NT2/D1 (cell line): ENCODE measurements at regions not wholly inside any gene's neighbourhood (a gene's known extent, or its start where the extent isn't known, plus 50 kb on each side); places are given as distances from the start of the nearest gene placed in this dataset.

Source experiments
- DNase-seq: peaks from one replicate; pipeline ENCODE4 v3.0.0-alpha.2; 2011; ENCODE audit warnings: low read depth, low spot score
- H3K27me3 ChIP-seq: 2 replicates; pipeline ENCODE4 v1.6.0; 2011; ENCODE audit warnings: mild to moderate bottlenecking; ENCODE audit not compliant: insufficient read length, insufficient read depth
- H3K36me3 ChIP-seq: 2 replicates; pipeline ENCODE4 v1.6.1; 2011; ENCODE audit warnings: mild to moderate bottlenecking, low read length, mixed read lengths; ENCODE audit not compliant: insufficient read depth, insufficient read length
- H3K4me1 ChIP-seq: 2 replicates; pipeline ENCODE4 v1.5.1; 2011; ENCODE audit not compliant: insufficient read depth, insufficient read length
- H3K4me3 ChIP-seq: 2 replicates; pipeline ENCODE4 v1.5.1; 2011; ENCODE audit warnings: low read depth; ENCODE audit not compliant: insufficient read length
- H3K9ac ChIP-seq: 2 replicates; pipeline ENCODE4 v1.6.0; 2011; ENCODE audit warnings: low read depth; ENCODE audit not compliant: insufficient read length
- H3K9me3 ChIP-seq: 2 replicates; pipeline ENCODE4 v1.5.1; 2011; ENCODE audit warnings: mild to moderate bottlenecking, low read length; ENCODE audit not compliant: insufficient read depth
- SUZ12 ChIP-seq: IDR thresholded peaks from 2 replicates; pipeline ENCODE4 v1.6.1; 2011; ENCODE audit not compliant: insufficient read length, insufficient read depth; ENCODE audit errors: extremely low read depth
- YY1 ChIP-seq: IDR thresholded peaks from 2 replicates; pipeline ENCODE4 v1.6.1; 2011; ENCODE audit not compliant: insufficient read length, insufficient read depth
- ZNF274 ChIP-seq: IDR thresholded peaks from 2 replicates; pipeline ENCODE4 v1.6.1; 2011; ENCODE audit warnings: mild to moderate bottlenecking, low read depth, low read length

- no peak for DNase-seq
- Histone ChIP-seq H3K9ac (no peak overlapping the region), H3K9me3 (peaks cover 6% of the 10 kb centered on the region; the same call in 1 of the 2 replicates), H3K36me3 (no peaks in the 10 kb centered on the region), H3K27me3 (peaks cover 7% of the 10 kb centered on the region), H3K4me1 (no peaks in the 10 kb centered on the region), H3K4me3 (no peak overlapping the region)
- TF ChIP-seq YY1 (no peak), ZNF274 (no peak), SUZ12 (no peak)
Measured at GRCh38 chr3:193768070-193768394, 175.0 kb downstream of the OPA1 start.

- H3K9ac ChIP-seq, result no peak overlapping the region
- H3K4me1 ChIP-seq, result no peaks in the 10 kb centered on the region
- no peak for TF ChIP-seq SUZ12
- no peak for TF ChIP-seq ZNF274
- no peak for TF ChIP-seq YY1
Measured at GRCh38 chr3:193769437-193769836, 176.4 kb downstream of the OPA1 start.

GRCh38 chr3:193771011-193771652 lies 178.1 kb downstream of the OPA1 start:
- DNase-seq, result no peak

More at GRCh38 chr3:193769437-193769836, 176.4 kb downstream of the OPA1 start:
- peaks cover 21% of the 10 kb centered on the region for H3K27me3 ChIP-seq
- no peak for DNase-seq
- no peak overlapping the region for H3K4me3 ChIP-seq
- peaks cover 6% of the 10 kb centered on the region; the same call in 1 of the 2 replicates for H3K9me3 ChIP-seq
- no peaks in the 10 kb centered on the region for H3K36me3 ChIP-seq

GRCh38 chr3:193771653-193772421 lies 178.8 kb downstream of the OPA1 start:
- no peak overlapping the region for H3K4me3 ChIP-seq
- TF ChIP-seq YY1 (no peak), SUZ12 (no peak), ZNF274 (no peak)
- H3K9me3 ChIP-seq, result peaks cover 6% of the 10 kb centered on the region; the same call in 1 of the 2 replicates
- DNase-seq, result no peak
- no peaks in the 10 kb centered on the region for H3K36me3 ChIP-seq
- no peak overlapping the region for H3K9ac ChIP-seq
- H3K27me3 ChIP-seq, result peaks cover 22% of the 10 kb centered on the region
- H3K4me1 ChIP-seq, result peaks cover 5% of the 10 kb centered on the region

More at GRCh38 chr3:193771011-193771652, 178.1 kb downstream of the OPA1 start:
- TF ChIP-seq ZNF274 (no peak), SUZ12 (no peak), YY1 (no peak)
- Histone ChIP-seq H3K36me3 (no peaks in the 10 kb centered on the region), H3K4me3 (no peak overlapping the region), H3K9ac (no peak overlapping the region), H3K27me3 (peaks cover 22% of the 10 kb centered on the region), H3K9me3 (peaks cover 6% of the 10 kb centered on the region; the same call in 1 of the 2 replicates), H3K4me1 (peaks cover 5% of the 10 kb centered on the region)

GRCh38 chr3:193772422-193772763 lies 179.4 kb downstream of the OPA1 start:
- TF ChIP-seq SUZ12, result no peak
- no peak overlapping the region for H3K9ac ChIP-seq

GRCh38 chr3:193773266-193774220 lies 180.5 kb downstream of the OPA1 start:
- Histone ChIP-seq H3K4me3 (no peak overlapping the region), H3K4me1 (peaks cover 8% of the 10 kb centered on the region), H3K9me3 (peaks cover 6% of the 10 kb centered on the region; the same call in 1 of the 2 replicates), H3K9ac (no peak overlapping the region), H3K27me3 (peaks cover 24% of the 10 kb centered on the region), H3K36me3 (no peaks in the 10 kb centered on the region)
- no peak for DNase-seq
- TF ChIP-seq SUZ12 (no peak), YY1 (no peak), ZNF274 (no peak)

More at GRCh38 chr3:193772422-193772763, 179.4 kb downstream of the OPA1 start:
- peaks cover 6% of the 10 kb centered on the region; the same call in 1 of the 2 replicates for H3K9me3 ChIP-seq
- no peak for DNase-seq
- H3K4me1 ChIP-seq, result peaks cover 6% of the 10 kb centered on the region
- H3K27me3 ChIP-seq, result peaks cover 22% of the 10 kb centered on the region
- no peak overlapping the region for H3K4me3 ChIP-seq
- H3K36me3 ChIP-seq, result no peaks in the 10 kb centered on the region
